ENCODE measurements at regions not wholly inside any gene's neighbourhood (a gene's known extent, or its start where the extent isn't known, plus 50 kb on each side); places are given as distances from the start of the nearest gene placed in this dataset.
"Not testable (repeated sequence)": the region's sequence is repeated elsewhere in the genome, so short reads cannot be mapped to it uniquely, and the experiment has no call there.

DNA sequence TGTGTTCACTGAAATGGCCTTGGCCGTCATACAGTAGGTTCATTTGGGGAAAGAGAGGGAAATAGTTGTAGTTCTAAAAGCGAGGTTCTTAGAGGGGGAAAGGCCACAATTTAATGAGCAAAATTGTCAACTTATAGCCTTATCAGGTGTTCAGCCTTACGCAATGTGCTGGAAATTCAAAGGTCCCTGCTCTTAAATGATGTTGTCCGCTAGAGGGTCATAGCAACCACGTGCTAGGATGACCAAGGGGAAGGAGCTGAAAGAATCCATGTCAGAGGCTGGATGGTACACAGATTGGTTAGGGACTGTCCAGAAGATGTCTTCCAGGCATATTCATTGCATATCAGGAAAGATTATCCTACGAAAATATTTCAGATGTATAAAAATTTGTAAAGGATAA, 282.3 kb upstream of the MEX3C start:
- DNase-seq, result no peak

GRCh38 chr18:51480407-51481261, 283.2 kb upstream of the MEX3C start:
- DNase-seq, result no peak

DNA sequence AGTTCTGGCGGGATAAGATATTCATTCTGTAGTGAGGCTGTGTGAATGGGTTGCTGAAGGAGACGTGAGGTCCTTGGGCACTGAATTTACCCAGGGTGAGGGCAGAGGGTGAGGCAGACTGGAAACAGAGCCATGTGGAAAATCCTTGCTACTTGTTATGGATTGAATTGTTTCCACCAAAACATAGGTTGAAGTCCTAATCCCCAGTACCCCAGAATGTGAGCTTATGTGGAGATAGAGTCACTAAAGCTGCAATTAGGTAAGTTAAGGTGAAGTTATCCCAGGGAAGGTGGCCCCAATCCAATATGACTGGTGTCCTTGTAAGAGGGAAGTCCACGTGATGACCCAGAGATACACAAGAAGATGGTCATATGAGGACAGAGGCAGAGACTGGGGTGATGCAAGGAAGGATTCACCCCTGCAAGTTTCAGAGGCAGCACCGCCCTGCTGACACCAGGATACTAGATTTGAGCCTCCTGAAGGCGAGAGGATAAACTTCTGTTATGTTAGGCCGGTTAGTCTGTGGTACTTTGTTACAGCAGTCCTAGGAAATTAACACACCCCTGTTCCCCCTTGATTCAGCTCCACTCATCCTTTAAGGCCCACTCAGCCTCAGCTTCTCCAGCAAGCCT, 289.4 kb upstream of the MEX3C start:
- no peak for DNase-seq

DNA sequence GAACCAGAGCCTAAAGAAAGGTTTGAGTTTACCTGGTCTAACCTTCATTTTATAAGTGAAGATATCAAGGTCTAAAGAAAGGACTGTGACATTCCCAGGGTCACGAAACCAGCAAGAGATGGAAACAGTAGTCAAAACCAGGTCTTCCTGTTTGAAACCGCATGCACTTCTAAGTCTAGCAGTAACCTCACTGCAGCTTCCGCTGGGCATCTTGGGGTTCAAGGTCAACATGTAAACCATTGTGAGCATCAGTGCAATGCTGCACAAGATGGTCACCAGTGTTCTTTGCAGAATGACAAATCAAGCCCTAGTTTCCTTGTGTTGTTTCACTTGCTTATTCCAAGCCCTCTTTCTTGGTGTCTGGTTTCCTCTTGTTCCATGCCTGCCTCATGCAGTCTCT, 292.9 kb upstream of the MEX3C start:
- DNase-seq, result no peak

- DNase-seq, result no peak
Observed at GRCh38 chr18:51490860-51491259, 293.4 kb upstream of the MEX3C start.

- DNase-seq, result no peak
Observed at GRCh38 chr18:51491678-51492372, 294.3 kb upstream of the MEX3C start.

GRCh38 chr18:51498085-51498855, 300.8 kb upstream of the MEX3C start:
- DNase-seq, result no peak

GRCh38 chr18:51503351-51503750, 305.9 kb upstream of the MEX3C start:
- no peak for DNase-seq

DNA sequence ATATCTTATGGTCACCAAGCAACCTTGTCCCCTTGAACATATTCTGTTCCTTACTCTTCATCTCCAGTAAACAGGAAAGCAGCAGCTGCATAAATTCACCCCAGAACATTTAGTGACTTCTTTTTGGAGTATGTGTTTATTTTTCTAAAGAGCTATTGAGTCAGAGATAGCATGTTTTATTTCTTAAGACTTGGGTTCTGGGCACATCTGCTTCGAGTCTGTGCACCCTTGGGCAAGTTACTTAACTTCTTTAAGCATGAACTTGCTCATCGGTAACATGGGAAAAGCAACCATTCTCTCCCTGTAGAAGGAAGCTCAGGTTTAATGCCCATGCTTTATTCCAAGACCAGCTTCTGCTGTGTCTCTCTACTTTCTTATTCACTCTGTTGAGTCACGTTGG, 309.3 kb upstream of the MEX3C start:
- DNase-seq, result no peak

DNA sequence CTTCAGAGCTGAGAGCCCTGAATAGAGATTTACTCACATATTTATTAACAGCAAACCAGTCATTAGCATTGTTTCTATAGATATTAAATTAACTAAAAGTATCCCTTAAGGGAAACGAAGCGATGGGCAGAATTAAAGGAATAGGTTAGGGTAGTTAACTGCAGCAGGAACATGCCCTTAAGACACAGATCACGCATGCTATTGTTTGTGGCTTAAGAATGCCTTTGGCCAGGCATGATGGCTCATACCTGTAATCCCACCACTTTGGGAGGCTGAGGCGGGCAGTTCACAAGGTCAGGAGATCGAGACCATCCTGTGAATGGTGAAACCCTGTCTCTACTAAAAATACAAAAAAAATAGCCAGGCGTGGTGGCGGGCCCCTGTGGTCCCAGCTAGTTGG, 310.9 kb upstream of the MEX3C start:
- not testable (repeated sequence) for DNase-seq

DNA sequence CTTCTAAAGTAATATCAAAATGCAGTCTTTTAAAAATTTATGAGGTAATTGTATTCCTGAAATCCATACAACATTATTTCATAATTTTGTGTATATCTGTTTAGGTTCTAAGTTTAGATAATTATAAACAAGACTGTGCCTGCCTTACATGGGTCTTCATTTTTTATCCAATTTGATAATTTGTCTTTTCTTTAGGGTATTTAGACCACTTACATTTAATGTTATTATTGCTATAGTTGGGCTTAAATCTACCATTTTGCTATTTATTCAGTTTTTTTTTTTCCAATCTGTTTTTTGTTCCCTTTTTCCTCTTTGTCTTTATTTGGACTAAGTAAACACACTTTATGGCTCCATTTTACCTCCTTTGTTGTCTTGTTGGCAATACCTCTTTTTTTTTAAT, 312.5 kb upstream of the MEX3C start:
- DNase-seq, result no peak

DNA sequence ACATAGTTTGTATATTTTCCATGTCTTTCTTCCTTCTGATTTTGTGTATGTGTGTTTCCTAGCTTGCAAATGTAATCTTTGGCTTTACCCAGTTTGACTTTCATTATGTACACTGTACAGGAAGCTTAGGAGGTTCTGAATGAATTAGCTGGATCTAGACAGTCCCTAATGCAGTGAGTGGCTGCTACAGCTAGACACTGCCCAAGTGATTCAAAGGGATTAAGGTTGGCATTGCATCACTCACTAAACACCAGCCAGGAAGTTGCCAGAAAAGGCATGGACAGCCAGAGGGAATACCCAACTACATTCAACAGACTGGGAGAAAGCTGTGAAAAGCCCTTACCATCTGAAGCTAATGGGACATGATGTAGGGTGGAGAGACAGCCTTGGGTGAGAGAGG, 316.0 kb upstream of the MEX3C start:
- no peak for DNase-seq

- DNase-seq, result no peak
Observed at GRCh38 chr18:51514128-51514527, 316.6 kb upstream of the MEX3C start.

GRCh38 chr18:51516478-51517038, 319.1 kb upstream of the MEX3C start:
- no peak for DNase-seq

GRCh38 chr18:51519571-51519970, 322.1 kb upstream of the MEX3C start:
- no peak for DNase-seq

GRCh38 chr18:51520676-51521180, 323.2 kb upstream of the MEX3C start:
- DNase-seq, result no peak

DNA sequence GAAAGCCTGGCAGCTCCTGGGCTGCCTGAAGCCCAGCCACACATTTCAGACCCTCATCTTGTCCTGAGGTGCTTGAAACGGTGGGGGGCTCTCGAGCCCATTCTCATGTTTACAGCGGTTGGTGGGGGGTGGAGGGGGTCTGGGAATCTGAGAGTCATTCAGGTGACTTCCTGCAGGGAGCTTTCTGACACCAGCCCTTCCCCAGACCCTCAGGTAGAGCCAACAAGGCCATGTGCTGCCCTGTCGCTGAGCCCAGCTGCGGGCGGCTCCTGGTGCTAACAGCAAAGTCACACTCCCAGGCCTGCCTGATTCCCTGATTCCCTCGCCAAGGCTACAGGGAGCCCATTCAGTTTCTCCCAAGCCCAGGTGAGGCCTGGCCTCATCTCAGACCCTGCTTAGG, 324.9 kb upstream of the MEX3C start:
- no peak for DNase-seq

- DNase-seq, result no peak
Observed at GRCh38 chr18:51522821-51523220, 325.3 kb upstream of the MEX3C start.

DNA sequence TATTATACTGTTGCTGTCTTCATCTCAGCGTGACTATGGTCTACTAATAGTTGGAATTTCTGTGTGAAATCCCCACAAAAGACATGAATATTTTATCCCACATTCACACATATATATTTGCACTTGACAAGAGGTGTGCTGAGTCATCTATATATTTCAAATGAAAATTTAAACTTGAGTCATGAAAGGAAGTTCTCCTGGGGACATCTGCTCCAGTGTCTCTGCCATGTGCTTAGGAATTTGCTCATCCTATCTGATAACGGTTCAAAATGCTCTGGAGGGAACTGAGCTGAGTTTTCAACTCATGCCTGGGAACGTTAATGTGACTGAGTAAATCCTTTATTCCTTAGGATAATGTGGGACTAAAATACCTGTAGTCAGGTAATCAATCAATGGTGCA, 326.2 kb upstream of the MEX3C start:
- no peak for DNase-seq

- DNase-seq, result no peak
Observed at GRCh38 chr18:51525453-51526225, 328.2 kb upstream of the MEX3C start.

- DNase-seq, result no peak
Observed at GRCh38 chr18:51527826-51528225, 330.3 kb upstream of the MEX3C start.

DNA sequence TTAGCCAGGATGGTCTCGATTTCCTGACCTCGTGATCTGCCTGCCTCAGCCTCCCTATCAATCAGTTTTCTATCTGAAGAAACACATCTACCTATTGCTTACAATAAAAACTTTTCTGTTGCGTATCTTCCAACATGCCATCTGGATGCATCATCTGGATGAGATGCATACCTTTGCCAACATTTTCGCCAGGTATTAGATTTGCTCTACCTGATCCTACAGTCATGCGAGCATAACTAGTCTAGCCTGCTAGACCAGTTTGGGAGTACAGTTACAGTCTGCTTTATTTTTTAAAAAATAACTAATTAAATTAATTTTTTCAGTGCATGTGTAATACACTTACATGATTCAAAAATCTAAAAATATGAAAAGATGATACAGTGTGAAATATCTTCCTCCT, 334.0 kb upstream of the MEX3C start:
- no peak for DNase-seq
